AG10803 (cell line): ENCODE measurements at regions not wholly inside any gene's neighbourhood (a gene's known extent, or its start where the extent isn't known, plus 50 kb on each side); places are given as distances from the start of the nearest gene placed in this dataset.

Source experiments
- DNase-seq: peaks from one replicate; pipeline ENCODE4 v3.0.0; 2010; ENCODE audit warnings: low read depth
- H3K4me3 ChIP-seq: 2 replicates; pipeline ENCODE4 v1.5.1; 2011; ENCODE audit warnings: mild to moderate bottlenecking, low read length, control low read depth
- TF ChIP-seq, protein P1 (sequence below): conservative IDR thresholded peaks from 2 replicates; pipeline ENCODE4 v1.5.1; 2011; ENCODE audit warnings: mild to moderate bottlenecking, low read length, control low read depth, inconsistent platforms

DNA sequence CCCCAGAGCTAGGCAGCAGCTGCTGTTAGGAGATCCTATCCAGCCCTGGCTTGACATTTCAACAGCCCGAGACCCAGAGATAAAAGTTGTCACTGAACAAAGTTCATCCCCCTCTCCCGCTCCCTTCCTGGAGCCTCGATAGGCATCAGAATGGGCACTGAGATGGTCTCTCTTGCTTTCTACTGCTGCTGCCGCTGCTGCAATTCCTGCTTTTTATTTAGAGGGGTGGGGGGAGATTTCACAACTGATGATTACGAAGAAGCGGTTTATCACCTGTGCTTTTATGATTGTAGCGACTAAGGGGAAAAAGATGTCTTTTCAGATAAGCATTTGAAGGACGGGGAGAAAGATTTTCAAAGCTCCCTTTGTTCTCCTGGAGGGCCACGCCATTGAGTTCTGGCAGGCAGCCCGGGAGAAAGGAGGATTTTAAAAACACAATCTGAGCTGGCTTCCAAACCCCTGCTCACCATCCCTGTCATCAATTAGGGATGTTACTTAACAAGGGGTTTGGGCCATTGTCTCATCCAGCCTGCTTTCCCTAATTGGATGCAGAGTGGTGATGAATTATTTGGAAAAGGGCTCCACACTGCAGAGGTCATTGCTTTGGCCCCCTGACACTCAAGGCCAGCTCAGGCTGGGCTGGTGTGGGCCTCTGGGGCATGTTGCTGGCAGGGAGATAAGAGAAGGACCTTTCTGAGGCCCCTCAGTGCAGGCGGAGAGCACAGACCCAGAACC lies 344.7 kb downstream of the BUD13 start:
- no peak overlapping the region for H3K4me3 ChIP-seq
- no peak for DNase-seq
- TF ChIP-seq, protein P1, sequence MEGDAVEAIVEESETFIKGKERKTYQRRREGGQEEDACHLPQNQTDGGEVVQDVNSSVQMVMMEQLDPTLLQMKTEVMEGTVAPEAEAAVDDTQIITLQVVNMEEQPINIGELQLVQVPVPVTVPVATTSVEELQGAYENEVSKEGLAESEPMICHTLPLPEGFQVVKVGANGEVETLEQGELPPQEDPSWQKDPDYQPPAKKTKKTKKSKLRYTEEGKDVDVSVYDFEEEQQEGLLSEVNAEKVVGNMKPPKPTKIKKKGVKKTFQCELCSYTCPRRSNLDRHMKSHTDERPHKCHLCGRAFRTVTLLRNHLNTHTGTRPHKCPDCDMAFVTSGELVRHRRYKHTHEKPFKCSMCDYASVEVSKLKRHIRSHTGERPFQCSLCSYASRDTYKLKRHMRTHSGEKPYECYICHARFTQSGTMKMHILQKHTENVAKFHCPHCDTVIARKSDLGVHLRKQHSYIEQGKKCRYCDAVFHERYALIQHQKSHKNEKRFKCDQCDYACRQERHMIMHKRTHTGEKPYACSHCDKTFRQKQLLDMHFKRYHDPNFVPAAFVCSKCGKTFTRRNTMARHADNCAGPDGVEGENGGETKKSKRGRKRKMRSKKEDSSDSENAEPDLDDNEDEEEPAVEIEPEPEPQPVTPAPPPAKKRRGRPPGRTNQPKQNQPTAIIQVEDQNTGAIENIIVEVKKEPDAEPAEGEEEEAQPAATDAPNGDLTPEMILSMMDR = no peak

DNA sequence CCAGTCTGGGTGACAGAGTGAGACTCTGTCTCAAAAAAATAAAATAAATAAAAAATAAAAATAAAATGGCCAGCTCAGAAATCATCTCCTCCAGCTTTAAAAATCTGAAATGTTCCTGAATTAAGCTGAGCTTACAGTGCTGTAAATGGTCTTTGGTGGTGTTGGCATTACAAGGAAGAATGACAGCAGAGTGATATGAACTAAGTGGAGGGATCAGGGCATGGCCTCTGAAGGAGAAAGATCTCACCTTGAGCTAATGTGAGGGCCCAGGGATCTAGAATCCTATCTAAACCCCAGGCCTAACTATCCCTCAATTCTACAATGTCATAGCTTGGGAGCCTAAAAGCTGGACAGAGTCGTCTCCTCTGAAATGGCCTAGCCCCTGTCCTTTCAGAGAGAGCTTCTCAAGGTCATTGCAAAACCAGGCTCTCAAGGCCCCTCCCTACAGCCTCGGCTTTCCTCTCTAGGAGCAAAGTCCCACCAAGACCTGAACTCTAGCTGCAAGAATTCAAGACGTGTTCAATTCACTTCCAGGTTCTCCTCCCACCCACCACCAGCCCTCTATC lies 345.4 kb downstream of the BUD13 start:
- H3K4me3 ChIP-seq = no peak overlapping the region
- DNase-seq = no peak
- TF ChIP-seq, protein P1 = no peak

DNA sequence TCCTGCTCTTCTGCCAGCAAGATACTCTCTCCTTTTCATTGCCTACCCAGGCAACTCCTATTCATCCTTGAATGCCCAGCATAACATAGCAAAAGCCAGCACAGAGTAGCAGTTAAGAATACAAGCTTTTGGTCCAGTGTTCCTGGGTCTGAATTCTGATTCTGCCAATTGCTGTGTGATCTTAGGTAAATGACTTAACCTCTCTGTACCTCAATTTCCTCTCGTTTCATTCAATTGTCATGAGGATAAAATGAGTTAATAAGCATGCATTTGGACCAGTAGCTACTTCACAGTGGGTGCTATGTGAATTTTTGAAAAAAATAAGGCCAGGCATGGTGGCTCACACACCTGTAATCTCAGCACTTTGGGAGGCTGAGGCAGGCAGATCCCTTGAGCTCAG lies 346.0 kb downstream of the BUD13 start:
- no peak for DNase-seq
- TF ChIP-seq, protein P1 = no peak
- H3K4me3 ChIP-seq = no peak overlapping the region

DNA sequence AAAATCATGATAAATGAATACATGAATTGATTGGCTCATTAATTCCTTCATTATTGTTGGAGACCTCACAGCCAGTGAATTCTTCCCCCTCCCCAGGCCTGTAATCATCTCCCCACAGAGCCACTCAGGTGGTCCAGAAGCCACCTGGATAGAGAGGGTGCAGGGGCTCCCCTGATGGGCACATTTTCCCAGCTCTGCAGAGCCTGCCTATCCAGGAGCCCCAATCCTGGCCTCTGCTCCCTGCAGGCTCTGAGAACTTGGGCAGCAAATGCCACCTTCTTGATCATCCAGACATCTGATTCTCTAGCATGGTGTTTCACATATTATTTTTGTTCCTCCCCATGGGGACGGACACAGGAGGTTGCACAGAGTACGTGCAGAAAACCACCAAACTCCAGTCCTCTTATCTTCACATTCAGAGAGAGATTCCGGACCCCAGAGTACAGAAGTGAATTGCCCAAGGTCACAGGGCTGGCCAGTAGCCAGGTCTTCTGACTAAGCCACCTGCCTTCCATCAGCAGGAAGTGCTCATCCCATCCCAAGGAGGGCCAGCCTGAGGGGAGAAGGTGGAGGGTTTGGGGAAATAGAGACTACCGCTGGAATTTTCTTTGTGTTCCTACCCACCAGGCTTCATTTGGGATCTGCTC lies 348.0 kb downstream of the BUD13 start:
- H3K4me3 ChIP-seq = no peak overlapping the region
- TF ChIP-seq, protein P1 = no peak
- DNase-seq = no peak

DNA sequence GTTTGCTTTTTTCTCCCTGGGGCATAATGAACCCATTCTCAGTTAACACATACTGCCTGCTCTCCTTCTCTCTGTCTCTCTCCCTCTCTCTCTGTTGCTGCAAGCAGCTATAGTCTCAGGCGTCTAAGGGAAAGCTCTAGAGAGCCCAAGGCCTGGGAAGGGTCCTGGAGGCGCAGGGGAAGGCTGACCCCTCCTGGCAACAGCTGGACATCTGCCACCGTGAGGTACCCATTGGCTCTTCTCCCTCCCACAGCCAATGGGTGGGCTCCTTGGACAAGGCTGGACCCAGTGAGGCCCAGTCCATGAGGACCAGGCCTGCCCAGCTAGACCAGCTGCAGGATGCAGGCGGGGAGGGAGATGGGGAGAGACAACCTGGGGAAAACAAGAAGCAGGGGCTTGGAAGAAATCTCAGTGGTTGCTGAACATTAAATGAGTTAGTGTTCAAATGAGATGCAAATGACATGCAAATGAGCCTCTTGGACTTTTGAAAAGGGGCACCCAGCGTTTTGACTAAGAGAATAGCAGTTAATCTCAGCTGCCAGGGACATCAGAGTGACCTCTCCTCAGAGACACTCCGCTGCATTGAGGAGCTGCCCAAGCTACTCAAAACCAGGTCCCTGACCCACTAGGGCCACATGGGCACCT lies 349.7 kb downstream of the BUD13 start:
- H3K4me3 ChIP-seq = no peak overlapping the region
- TF ChIP-seq, protein P1 = no peak
- no peak for DNase-seq

DNA sequence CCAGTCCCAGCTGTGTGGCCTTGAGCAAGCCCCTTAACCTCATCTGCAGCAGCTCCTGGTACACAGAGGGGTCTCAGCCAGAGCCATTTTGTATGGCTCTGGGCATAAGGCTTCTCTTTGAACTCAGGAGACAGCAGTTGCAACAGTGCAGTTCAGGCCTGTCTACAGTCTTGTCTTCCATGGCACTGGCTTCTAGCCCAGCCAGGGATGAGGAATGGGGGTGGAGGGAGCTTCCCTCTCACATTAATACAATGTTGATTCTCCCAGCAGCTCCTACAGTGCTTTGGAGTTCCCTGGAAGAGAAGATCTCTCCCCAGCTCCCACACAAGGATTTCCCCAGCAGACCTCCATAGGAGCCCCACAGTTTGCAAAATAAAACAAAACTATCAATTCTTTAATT lies 350.2 kb downstream of the BUD13 start:
- no peak for DNase-seq
- TF ChIP-seq, protein P1 = no peak
- H3K4me3 ChIP-seq = no peak overlapping the region
